22Rv1 (cell line): ENCODE measurements at regions not wholly inside any gene's neighbourhood (a gene's known extent, or its start where the extent isn't known, plus 50 kb on each side); places are given as distances from the start of the nearest gene placed in this dataset.

ENCODE experiments used
- ZFX ChIP-seq: fragments of 450-650 bp; IDR thresholded peaks from 2 replicates; pipeline ENCODE4 v1.6.1; 2017; ENCODE audit warnings: antibody characterized with exemption, borderline replicate concordance
- TF ChIP-seq, protein P1 (sequence below): fragments of 450-650 bp; IDR thresholded peaks from 2 replicates; pipeline ENCODE4 v1.5.1; 2017; ENCODE audit warnings: mild to moderate bottlenecking

GRCh38 chr20:51267679-51268078 is 244.8 kb upstream of the KCNG1 start:
- TF ChIP-seq, protein P1, sequence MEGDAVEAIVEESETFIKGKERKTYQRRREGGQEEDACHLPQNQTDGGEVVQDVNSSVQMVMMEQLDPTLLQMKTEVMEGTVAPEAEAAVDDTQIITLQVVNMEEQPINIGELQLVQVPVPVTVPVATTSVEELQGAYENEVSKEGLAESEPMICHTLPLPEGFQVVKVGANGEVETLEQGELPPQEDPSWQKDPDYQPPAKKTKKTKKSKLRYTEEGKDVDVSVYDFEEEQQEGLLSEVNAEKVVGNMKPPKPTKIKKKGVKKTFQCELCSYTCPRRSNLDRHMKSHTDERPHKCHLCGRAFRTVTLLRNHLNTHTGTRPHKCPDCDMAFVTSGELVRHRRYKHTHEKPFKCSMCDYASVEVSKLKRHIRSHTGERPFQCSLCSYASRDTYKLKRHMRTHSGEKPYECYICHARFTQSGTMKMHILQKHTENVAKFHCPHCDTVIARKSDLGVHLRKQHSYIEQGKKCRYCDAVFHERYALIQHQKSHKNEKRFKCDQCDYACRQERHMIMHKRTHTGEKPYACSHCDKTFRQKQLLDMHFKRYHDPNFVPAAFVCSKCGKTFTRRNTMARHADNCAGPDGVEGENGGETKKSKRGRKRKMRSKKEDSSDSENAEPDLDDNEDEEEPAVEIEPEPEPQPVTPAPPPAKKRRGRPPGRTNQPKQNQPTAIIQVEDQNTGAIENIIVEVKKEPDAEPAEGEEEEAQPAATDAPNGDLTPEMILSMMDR = no peak
- TF ChIP-seq ZFX = no peak
